T-cell (primary cell): ENCODE measurements at regions not wholly inside any gene's neighbourhood (a gene's known extent, or its start where the extent isn't known, plus 50 kb on each side); places are given as distances from the start of the nearest gene placed in this dataset.

Experiments used
- ATAC-seq, 4 experiments: fragments of 200-7000 bp in 3 of 4; fragments of 150-1000 bp in 1 of 4; cut with Tn5 transposase; replicated peaks in 1 of 4; 1 replicate in 3 of 4; 2 replicates in 1 of 4; pipeline ENCODE4 v1.10.0; 2021; ENCODE audit warnings: moderate library complexity in 3 of 4, mild to moderate bottlenecking in 2 of 4, moderate number of reproducible peaks in 1 of 4
- CTCF ChIA-PET, 2 donors: fragments of 300-600 bp; sonication (Branson Sonifier 250); formaldehyde crosslinking; loops; one replicate each; lab custom pipeline; 2022; ENCODE audit warnings: antibody characterized with exemption in 2 of 2; lab: Charles Lee
- POLR2A ChIA-PET, 2 donors: fragments of 300-600 bp; sonication (Branson Sonifier 250); formaldehyde crosslinking; loops; one replicate each; lab custom pipeline; 2022; ENCODE audit warnings: antibody characterized with exemption in 2 of 2; lab: Charles Lee
- DNase-seq, 35 experiments: peaks; one replicate each; pipeline versions ENCODE4 v3.0.0 to v3.0.0-alpha.2; 2013 to 2023
- H3K27ac ChIP-seq: one replicate; pipeline ENCODE4 v1.5.1; 2013; ENCODE audit warnings: low read length
- H3K27me3 ChIP-seq, 2 experiments: replicated peaks in 1 of 2; 1 replicate in 1 of 2; 2 replicates in 1 of 2; pipeline versions ENCODE4 v1.6.1 to v1.7.0; 2013; ENCODE audit warnings: low read length in 1 of 2, mixed read lengths in 1 of 2; ENCODE audit not compliant: control insufficient read depth in 2 of 2, insufficient read depth in 2 of 2; ENCODE audit errors: extremely low read depth in 1 of 2
- H3K36me3 ChIP-seq, 2 donors: 1 replicate in 1 of 2; 2 replicates in 1 of 2; pipeline versions ENCODE4 v1.6.1 to v1.7.0; 2013; ENCODE audit warnings: low read length in 1 of 2; ENCODE audit not compliant: control insufficient read depth in 2 of 2, insufficient read depth in 1 of 2; ENCODE audit errors: extremely low read depth in 1 of 2
- H3K4me1 ChIP-seq, 2 experiments: 1 replicate in 1 of 2; 2 replicates in 1 of 2; pipeline versions ENCODE4 v1.6.1 to v1.7.0; 2013; ENCODE audit warnings: low read length in 2 of 2, mixed read lengths in 1 of 2; ENCODE audit not compliant: insufficient read depth in 2 of 2, control insufficient read depth in 1 of 2; ENCODE audit errors: extremely low read depth in 1 of 2
- H3K4me3 ChIP-seq, 2 donors: 1 replicate in 1 of 2; 2 replicates in 1 of 2; pipeline versions ENCODE4 v1.5.1 to v1.7.0; 2013; ENCODE audit warnings: mild to moderate bottlenecking in 2 of 2, low read length in 1 of 2, moderate library complexity in 1 of 2; ENCODE audit not compliant: control insufficient read depth in 1 of 2; ENCODE audit errors: extremely low read depth in 1 of 2
- H3K9me3 ChIP-seq: 2 replicates; pipeline ENCODE4 v1.7.0; 2013
- H3K27ac Mint-ChIP-seq, 2 donors: one replicate each; pipeline ENCODE4 v1.8.0; 2020 to 2021; ENCODE audit warnings: mild to moderate bottlenecking in 2 of 2, mixed read lengths in 2 of 2
- H3K27me3 Mint-ChIP-seq, 2 donors: one replicate each; pipeline ENCODE4 v1.8.0; 2021 to 2022; ENCODE audit warnings: mixed read lengths in 2 of 2
- H3K36me3 Mint-ChIP-seq: one replicate; pipeline ENCODE4 v1.8.0; 2021; ENCODE audit warnings: mixed read lengths
- H3K4me1 Mint-ChIP-seq, 3 donors: one replicate each; pipeline ENCODE4 v1.8.0; 2020 to 2022; ENCODE audit warnings: mixed read lengths in 3 of 3, mild to moderate bottlenecking in 1 of 3
- H3K4me3 Mint-ChIP-seq, 3 donors: one replicate each; pipeline ENCODE4 v1.8.0; 2020 to 2022; ENCODE audit warnings: mild to moderate bottlenecking in 3 of 3, mixed read lengths in 3 of 3, moderate library complexity in 3 of 3
- H3K9me3 Mint-ChIP-seq, 3 donors: one replicate each; pipeline ENCODE4 v1.8.0; 2020 to 2022; ENCODE audit warnings: mixed read lengths in 3 of 3
- WGBS: methylation state at CpG from one replicate; pipeline ENCODE4 v1.1.5; 2013; ENCODE audit warnings: missing lambda C conversion rate; ENCODE audit not compliant: insufficient coverage; 5-methylcytosine and 5-hydroxymethylcytosine counted together

DNA sequence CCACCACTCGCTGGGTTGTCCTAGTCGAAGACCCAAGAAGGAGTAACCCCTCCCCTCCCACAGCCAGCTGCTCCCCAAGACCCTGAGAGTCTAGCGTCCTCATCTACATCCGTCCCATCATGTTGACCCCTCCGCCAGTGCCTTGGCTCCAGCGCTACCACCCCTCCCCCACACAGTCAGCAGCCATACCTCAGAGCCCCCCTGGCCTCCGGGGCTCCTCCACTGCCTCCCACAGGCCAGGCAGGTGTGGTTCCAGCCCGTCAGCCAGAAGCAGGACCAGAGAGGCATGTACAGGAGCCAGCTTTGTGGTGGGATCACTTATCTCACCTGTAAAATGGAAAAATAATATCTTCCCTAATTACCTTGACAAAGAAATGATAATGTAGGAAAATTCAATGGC is 51.5 kb upstream of the PHF21B start:
- Mint-ChIP-seq H3K27ac (no peak overlapping the region), H3K9me3 (no peaks in the 10 kb centered on the region)

DNA sequence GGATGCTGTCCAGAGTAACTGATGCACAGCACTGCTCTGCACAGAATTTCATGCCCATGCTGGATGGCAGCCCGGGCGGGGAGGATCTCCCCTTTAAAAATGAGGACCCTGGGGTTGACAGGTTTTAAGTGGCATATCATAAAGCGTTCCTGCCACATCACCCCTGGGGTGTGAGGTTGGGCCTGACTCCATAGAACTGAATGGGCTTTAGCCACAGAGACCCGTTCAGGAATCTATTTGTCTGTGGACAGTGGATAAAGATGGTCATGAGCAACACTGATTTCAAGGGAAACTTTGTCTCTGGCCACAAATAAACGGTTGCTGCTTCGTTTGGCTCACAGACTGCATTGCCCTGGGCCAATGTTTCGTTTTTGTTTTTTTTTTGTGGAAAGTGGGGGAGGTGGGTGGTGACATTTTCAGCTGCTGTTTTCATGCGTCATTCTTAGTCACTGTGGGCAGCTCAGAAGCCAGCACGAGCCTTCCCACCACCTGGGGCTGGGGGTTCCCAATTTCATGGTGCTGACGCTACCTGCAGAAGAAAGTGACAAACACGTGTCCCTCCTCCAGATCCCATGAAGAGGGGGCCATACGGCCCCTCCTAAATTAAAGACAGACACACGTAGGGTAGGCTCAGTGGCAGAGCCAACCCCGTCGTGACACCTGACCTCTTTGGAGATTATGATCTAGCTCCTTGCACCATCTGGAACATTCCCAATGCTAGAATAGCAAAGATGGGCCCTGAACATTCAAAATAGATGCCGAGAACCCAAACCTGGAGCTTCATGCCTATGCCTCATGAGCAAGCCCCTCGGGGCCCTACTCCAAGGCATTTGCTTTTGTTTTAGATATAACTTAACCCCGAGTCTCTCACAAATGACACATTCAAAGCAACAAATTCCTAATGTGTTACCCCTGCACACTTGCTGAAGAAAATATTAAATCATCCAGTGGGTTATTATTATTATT is 54.8 kb upstream of the PHF21B start:
- Mint-ChIP-seq H3K4me3 (no peak overlapping the region), H3K9me3 (peaks cover 0 to 6% (median 0%) of the 10 kb centered on the region in 3 donors), H3K27ac (no peak overlapping the region), H3K36me3 (no peaks in the 10 kb centered on the region), H3K27me3 (peaks cover 0 to 16% of the 10 kb centered on the region in 2 donors), H3K4me1 (no peaks in the 10 kb centered on the region)
- Histone ChIP-seq H3K4me3 (no peak overlapping the region), H3K4me1 (no peaks in the 10 kb centered on the region), H3K27me3 (peaks cover 0 to 27% of the 10 kb centered on the region in 2 experiments), H3K36me3 (no peaks in the 10 kb centered on the region), H3K9me3 (no peaks in the 10 kb centered on the region), H3K27ac (no peak overlapping the region)
- peak in 2 of 4 experiments; percentile 19 to 63 for ATAC-seq
- 28% methylated on average over 10 of the region's 18 CpGs for WGBS
- peak in 2 of 35 experiments; percentile 6 to 13 for DNase-seq
- ChIA-PET POLR2A (no interaction called here), CTCF (interaction anchor here in 1 of 2 donors (0.6 kb wide), 1 partner anchor 1253 kb away, joined by 4 read pairs; the partner anchor contains the start of gene EFCAB6)

More for the DNA sequence above, 51.5 kb upstream of the PHF21B start:
- Histone ChIP-seq H3K27ac (no peak overlapping the region), H3K4me1 (no peaks in the 10 kb centered on the region), H3K36me3 (no peaks in the 10 kb centered on the region), H3K4me3 (no peak overlapping the region), H3K27me3 (peaks cover 0 to 28% of the 10 kb centered on the region in 2 experiments), H3K9me3 (no peaks in the 10 kb centered on the region)
- no peaks in the 10 kb centered on the region for H3K36me3 Mint-ChIP-seq
- ATAC-seq (no peak), DNase-seq (no peak)
- POLR2A ChIA-PET: no interaction called here
- peaks cover 0 to 19% of the 10 kb centered on the region in 2 donors for H3K27me3 Mint-ChIP-seq
- CTCF ChIA-PET: no interaction called here
- H3K4me1 Mint-ChIP-seq: peaks cover 0 to 9% (median 6%) of the 10 kb centered on the region in 3 donors
- no peak overlapping the region for H3K4me3 Mint-ChIP-seq
- 86% methylated on average over 5 of the region's 8 CpGs for WGBS

DNA sequence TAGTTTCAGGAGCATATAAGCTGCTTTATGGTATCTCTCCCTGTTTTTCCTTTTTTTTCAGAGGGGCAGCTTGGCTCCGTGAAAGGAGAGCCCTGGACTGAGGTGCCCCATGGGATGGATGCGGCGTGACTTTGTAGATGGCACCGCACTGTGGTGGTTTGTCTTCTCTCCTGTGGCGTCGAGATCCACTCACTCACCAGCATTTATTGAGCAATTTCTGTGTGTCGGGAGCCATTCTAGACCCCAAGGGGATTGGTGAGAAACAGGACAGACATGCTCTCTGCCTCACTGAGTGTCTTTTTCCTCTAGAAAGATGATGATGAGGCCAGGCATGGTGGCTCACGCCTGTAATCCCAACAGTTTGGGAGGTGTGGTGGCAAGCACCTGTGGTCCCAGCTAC is 55.9 kb upstream of the PHF21B start:
- DNase-seq (no peak), ATAC-seq (no peak)
- no peaks in the 10 kb centered on the region for H3K36me3 Mint-ChIP-seq
- H3K4me1 ChIP-seq: no peaks in the 10 kb centered on the region
- H3K27me3 Mint-ChIP-seq: peaks cover 0 to 22% of the 10 kb centered on the region in 2 donors
- no peak overlapping the region for H3K4me3 Mint-ChIP-seq
- ChIA-PET CTCF (interaction anchor here in 1 of 2 donors (0.6 kb wide), 1 partner anchor 1254 kb away, joined by 4 read pairs; the partner anchor contains the start of gene EFCAB6), POLR2A (no interaction called here)
- H3K4me3 ChIP-seq: no peak overlapping the region
- peak overlapping the region in 1 of 2 donors; percentile 39 for H3K27ac Mint-ChIP-seq
- H3K27me3 ChIP-seq: peaks cover 0 to 27% of the 10 kb centered on the region in 2 experiments
- peaks cover 0 to 6% (median 0%) of the 10 kb centered on the region in 3 donors for H3K9me3 Mint-ChIP-seq
- H3K36me3 ChIP-seq: no peaks in the 10 kb centered on the region
- H3K4me1 Mint-ChIP-seq: no peaks in the 10 kb centered on the region
- H3K27ac ChIP-seq: no peak overlapping the region
- 93% methylated on average over 2 of the region's 8 CpGs for WGBS
- H3K9me3 ChIP-seq: no peaks in the 10 kb centered on the region

DNA sequence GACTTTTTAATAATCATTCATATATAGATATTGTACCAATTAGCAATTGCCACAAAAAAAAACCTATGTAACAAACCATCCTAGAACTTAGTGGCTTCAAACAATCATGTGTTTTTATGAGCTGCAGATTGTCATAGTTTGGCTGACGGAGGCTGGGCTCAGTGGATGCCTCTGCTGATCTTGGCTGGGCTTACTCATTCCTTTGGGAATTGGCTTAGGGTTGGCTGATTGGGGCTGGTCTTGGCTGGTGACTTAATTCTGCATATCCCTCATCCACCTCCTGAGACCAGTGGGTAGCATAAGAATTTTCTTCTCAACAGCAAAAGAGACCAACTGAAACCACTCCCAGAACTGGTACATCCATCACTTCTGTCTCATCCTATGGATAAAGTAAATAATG is 57.9 kb upstream of the PHF21B start:
- ChIA-PET CTCF (no interaction called here), POLR2A (no interaction called here)
- Mint-ChIP-seq H3K27ac (no peak overlapping the region), H3K9me3 (peaks cover 0 to 6% (median 0%) of the 10 kb centered on the region in 3 donors), H3K27me3 (peaks cover 14 to 37% of the 10 kb centered on the region in 2 donors), H3K4me1 (no peaks in the 10 kb centered on the region), H3K36me3 (no peaks in the 10 kb centered on the region), H3K4me3 (no peak overlapping the region)
- ATAC-seq: no peak
- Histone ChIP-seq H3K4me3 (no peak overlapping the region), H3K36me3 (no peaks in the 10 kb centered on the region), H3K27ac (no peak overlapping the region), H3K9me3 (no peaks in the 10 kb centered on the region), H3K27me3 (peaks cover 0 to 27% of the 10 kb centered on the region in 2 experiments), H3K4me1 (no peaks in the 10 kb centered on the region)
- no peak for DNase-seq
- no CpG with 5 or more reads among the region's 1 CpG for WGBS

DNA sequence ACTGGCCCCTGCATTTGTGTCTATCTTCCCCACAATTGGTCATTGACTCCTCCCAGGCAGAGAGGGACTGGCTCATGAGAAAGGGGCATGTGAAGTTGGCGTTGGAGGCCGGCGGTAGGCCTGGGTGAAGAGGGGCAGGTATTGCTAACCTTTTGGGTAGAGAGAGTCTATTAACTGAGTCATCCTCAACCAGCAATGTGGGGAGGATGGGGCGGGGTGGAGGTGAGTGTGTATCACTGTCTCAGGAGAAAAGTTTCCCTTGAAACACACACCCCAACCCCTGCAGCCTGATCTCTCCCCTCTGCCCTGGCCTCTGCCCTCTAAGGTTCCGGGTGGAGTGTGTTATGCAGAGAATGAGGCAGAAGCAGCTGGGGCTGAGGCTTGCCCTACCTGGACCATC is 60.1 kb upstream of the PHF21B start:
- 92% methylated on average over 2 of the region's 5 CpGs for WGBS
- CTCF ChIA-PET: no interaction called here

DNA sequence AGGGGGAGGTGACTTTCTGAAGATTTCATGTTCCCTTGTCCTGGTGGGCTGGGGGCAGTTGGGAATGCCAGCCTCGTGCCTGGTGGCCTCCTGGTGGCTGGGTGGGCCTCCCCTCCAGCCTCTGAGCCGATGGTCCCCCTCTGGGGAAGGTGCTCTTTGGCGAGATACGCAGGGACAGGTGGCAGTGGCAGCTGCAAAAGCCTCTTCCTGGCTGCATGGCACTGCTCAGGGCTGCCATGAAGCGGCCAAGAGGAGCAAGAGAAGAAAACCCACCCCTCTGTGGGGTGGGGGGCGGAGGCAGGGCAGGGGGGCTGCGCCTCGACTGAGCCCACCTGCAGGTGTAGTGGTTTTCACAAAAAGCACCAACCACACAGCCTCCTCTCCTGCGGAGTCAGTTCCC is 61.8 kb upstream of the PHF21B start:
- ChIA-PET POLR2A (no interaction called here), CTCF (no interaction called here)
- H3K9me3 ChIP-seq: no peaks in the 10 kb centered on the region
- no peak overlapping the region for H3K4me3 ChIP-seq
- 28% methylated on average over 4 of the region's 9 CpGs for WGBS
- H3K36me3 ChIP-seq: no peaks in the 10 kb centered on the region
- Mint-ChIP-seq H3K4me3 (no peak overlapping the region), H3K27ac (no peak overlapping the region), H3K9me3 (peaks cover 0 to 6% (median 0%) of the 10 kb centered on the region in 3 donors), H3K4me1 (no peaks in the 10 kb centered on the region), H3K36me3 (no peaks in the 10 kb centered on the region), H3K27me3 (peaks cover 30 to 49% of the 10 kb centered on the region in 2 donors)
- no peak overlapping the region for H3K27ac ChIP-seq
- DNase-seq (no peak), ATAC-seq (no peak)
- peaks cover 0 to 39% of the 10 kb centered on the region in 2 experiments for H3K27me3 ChIP-seq
- H3K4me1 ChIP-seq: no peaks in the 10 kb centered on the region

More for the DNA sequence above, 60.1 kb upstream of the PHF21B start:
- Histone ChIP-seq H3K9me3 (no peaks in the 10 kb centered on the region), H3K36me3 (no peaks in the 10 kb centered on the region), H3K27ac (no peak overlapping the region), H3K4me1 (no peaks in the 10 kb centered on the region), H3K4me3 (no peak overlapping the region), H3K27me3 (peaks cover 0 to 34% of the 10 kb centered on the region in 2 experiments)
- POLR2A ChIA-PET: no interaction called here
- no peaks in the 10 kb centered on the region for H3K36me3 Mint-ChIP-seq
- H3K27ac Mint-ChIP-seq: no peak overlapping the region
- H3K4me1 Mint-ChIP-seq: no peaks in the 10 kb centered on the region
- H3K4me3 Mint-ChIP-seq: no peak overlapping the region
- ATAC-seq: no peak
- peaks cover 0 to 6% (median 0%) of the 10 kb centered on the region in 3 donors for H3K9me3 Mint-ChIP-seq
- no peak for DNase-seq
- peaks cover 22 to 42% of the 10 kb centered on the region in 2 donors for H3K27me3 Mint-ChIP-seq
